ENCODE measurements at regions not wholly inside any gene's neighbourhood (a gene's known extent, or its start where the extent isn't known, plus 50 kb on each side); places are given as distances from the start of the nearest gene placed in this dataset.

DNA sequence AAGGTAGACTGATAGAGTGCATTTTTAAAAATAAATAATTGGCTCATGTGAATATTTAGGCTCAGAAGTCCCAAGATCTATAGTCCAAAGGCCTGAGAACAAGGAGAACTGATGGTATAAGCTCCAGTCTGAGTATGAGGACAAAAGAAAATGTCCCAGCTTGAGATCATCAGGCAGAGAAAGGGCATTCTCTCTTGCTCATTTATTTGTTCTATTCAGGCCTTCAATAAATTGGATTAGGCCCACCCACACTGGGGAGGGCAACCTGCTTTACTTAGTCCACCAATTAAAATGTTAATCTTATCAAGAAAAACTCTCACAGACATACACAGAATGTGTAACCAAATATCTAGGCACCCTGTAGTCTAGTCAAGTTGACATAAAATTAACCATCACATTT is 644.4 kb upstream of the MDGA2 start:
- H3K9me1 ChIP-seq (ENCODE audit: control insufficient read depth, extremely low read depth, insufficient read depth, low read length): no peaks in the 10 kb centered on the region
- no peak overlapping the region for H3K27ac ChIP-seq (ENCODE audit: control insufficient read depth, insufficient read depth, low read length)
- no peak overlapping the region for H2AFZ ChIP-seq (ENCODE audit: control insufficient read depth, low read length)
- no peak overlapping the region for H3K4me2 ChIP-seq (ENCODE audit: control insufficient read depth, extremely low read depth, insufficient read depth, low read depth, low read length)
- TF ChIP-seq, protein P1, sequence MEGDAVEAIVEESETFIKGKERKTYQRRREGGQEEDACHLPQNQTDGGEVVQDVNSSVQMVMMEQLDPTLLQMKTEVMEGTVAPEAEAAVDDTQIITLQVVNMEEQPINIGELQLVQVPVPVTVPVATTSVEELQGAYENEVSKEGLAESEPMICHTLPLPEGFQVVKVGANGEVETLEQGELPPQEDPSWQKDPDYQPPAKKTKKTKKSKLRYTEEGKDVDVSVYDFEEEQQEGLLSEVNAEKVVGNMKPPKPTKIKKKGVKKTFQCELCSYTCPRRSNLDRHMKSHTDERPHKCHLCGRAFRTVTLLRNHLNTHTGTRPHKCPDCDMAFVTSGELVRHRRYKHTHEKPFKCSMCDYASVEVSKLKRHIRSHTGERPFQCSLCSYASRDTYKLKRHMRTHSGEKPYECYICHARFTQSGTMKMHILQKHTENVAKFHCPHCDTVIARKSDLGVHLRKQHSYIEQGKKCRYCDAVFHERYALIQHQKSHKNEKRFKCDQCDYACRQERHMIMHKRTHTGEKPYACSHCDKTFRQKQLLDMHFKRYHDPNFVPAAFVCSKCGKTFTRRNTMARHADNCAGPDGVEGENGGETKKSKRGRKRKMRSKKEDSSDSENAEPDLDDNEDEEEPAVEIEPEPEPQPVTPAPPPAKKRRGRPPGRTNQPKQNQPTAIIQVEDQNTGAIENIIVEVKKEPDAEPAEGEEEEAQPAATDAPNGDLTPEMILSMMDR (optimal IDR thresholded peaks at IDR 0.05 in 1 of 3, IDR thresholded peaks at IDR 0.05 in 1 of 3, conservative IDR thresholded peaks at IDR 0.05 in 1 of 3; ENCODE audit: extremely low read depth in 1 of 3, insufficient read depth in 2 of 3, low read length in 3 of 3): no peak
- TF ChIP-seq EZH2 (IDR thresholded peaks at IDR 0.05; ENCODE audit: low read length): no peak
- H3K4me1 ChIP-seq (ENCODE audit: control insufficient read depth, extremely low read depth, insufficient read depth, low read length): no peaks in the 10 kb centered on the region
- DNase-seq (ENCODE audit: low read depth, low spot score) (no peak), FAIRE-seq (no peak)
- no peak overlapping the region for H3K4me3 ChIP-seq (ENCODE audit: control insufficient read depth in 2 of 3, extremely low read depth in 1 of 3, insufficient read depth in 2 of 3, low read depth in 1 of 3, low read length in 3 of 3)
- no peak overlapping the region for H3K9ac ChIP-seq (ENCODE audit: control insufficient read depth, extremely low read depth, insufficient read depth, low read length)
- H3K9me3 ChIP-seq (ENCODE audit: control insufficient read depth, low read depth, low read length): no peaks in the 10 kb centered on the region
- H3K79me2 ChIP-seq (ENCODE audit: control insufficient read depth, insufficient read depth, low read length): no peaks in the 10 kb centered on the region
- H3K36me3 ChIP-seq (ENCODE audit: control insufficient read depth in 2 of 2, extremely low read depth in 1 of 2, insufficient read depth in 2 of 2, low read length in 2 of 2): no peaks in the 10 kb centered on the region
- no peaks in the 10 kb centered on the region for H3K27me3 ChIP-seq (ENCODE audit: control insufficient read depth, extremely low read depth, insufficient read depth, low read length)
- H4K20me1 ChIP-seq (ENCODE audit: control insufficient read depth, extremely low read depth, insufficient read depth, low read length): no peaks in the 10 kb centered on the region
- dilution Hi-C loops (cut with MboI; ENCODE audit: extremely low pct_ligation_motif_present, low sequenced_read_pairs): no loop called here

DNA sequence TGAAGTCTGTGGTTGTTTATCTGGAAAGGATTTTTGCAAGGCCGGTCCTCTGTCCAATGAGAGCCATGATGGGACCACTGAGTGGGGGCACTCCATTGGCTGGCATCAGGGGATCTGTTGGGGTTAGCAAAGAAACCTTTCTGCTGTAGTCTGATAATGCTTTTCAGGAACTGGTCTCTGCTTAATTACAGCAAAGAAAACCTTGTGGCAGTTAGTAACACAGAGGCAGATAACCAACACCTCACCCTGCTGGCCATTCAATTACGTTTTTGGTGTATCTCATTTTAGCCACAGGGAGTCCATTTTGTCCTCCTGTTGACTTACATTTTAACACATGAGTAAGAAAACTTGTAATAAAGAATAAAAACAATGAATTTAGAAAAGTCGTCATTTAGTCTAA is 629.3 kb upstream of the MDGA2 start:
- dilution Hi-C loops (cut with MboI; ENCODE audit: extremely low pct_ligation_motif_present, low sequenced_read_pairs): no loop called here
- Histone ChIP-seq H3K4me3 (ENCODE audit: control insufficient read depth in 2 of 3, extremely low read depth in 1 of 3, insufficient read depth in 2 of 3, low read depth in 1 of 3, low read length in 3 of 3) (no peak overlapping the region), H2AFZ (ENCODE audit: control insufficient read depth, low read length) (no peak overlapping the region), H3K4me2 (ENCODE audit: control insufficient read depth, extremely low read depth, insufficient read depth, low read depth, low read length) (no peak overlapping the region), H4K20me1 (ENCODE audit: control insufficient read depth, extremely low read depth, insufficient read depth, low read length) (no peaks in the 10 kb centered on the region), H3K9me1 (ENCODE audit: control insufficient read depth, extremely low read depth, insufficient read depth, low read length) (no peaks in the 10 kb centered on the region), H3K79me2 (ENCODE audit: control insufficient read depth, insufficient read depth, low read length) (no peaks in the 10 kb centered on the region), H3K36me3 (ENCODE audit: control insufficient read depth in 2 of 2, extremely low read depth in 1 of 2, insufficient read depth in 2 of 2, low read length in 2 of 2) (no peaks in the 10 kb centered on the region), H3K9me3 (ENCODE audit: control insufficient read depth, low read depth, low read length) (no peaks in the 10 kb centered on the region), H3K4me1 (ENCODE audit: control insufficient read depth, extremely low read depth, insufficient read depth, low read length) (no peaks in the 10 kb centered on the region), H3K27me3 (ENCODE audit: control insufficient read depth, extremely low read depth, insufficient read depth, low read length) (no peaks in the 10 kb centered on the region), H3K9ac (ENCODE audit: control insufficient read depth, extremely low read depth, insufficient read depth, low read length) (no peak overlapping the region), H3K27ac (ENCODE audit: control insufficient read depth, insufficient read depth, low read length) (no peak overlapping the region)
- DNase-seq (ENCODE audit: low read depth, low spot score) (no peak), FAIRE-seq (no peak)
- TF ChIP-seq EZH2 (IDR thresholded peaks at IDR 0.05; ENCODE audit: low read length): no peak
- TF ChIP-seq, protein P1 (optimal IDR thresholded peaks at IDR 0.05 in 1 of 3, IDR thresholded peaks at IDR 0.05 in 1 of 3, conservative IDR thresholded peaks at IDR 0.05 in 1 of 3; ENCODE audit: extremely low read depth in 1 of 3, insufficient read depth in 2 of 3, low read length in 3 of 3): no peak
